ENCODE measurements at regions not wholly inside any gene's neighbourhood (a gene's known extent, or its start where the extent isn't known, plus 50 kb on each side); places are given as distances from the start of the nearest gene placed in this dataset.

DNA sequence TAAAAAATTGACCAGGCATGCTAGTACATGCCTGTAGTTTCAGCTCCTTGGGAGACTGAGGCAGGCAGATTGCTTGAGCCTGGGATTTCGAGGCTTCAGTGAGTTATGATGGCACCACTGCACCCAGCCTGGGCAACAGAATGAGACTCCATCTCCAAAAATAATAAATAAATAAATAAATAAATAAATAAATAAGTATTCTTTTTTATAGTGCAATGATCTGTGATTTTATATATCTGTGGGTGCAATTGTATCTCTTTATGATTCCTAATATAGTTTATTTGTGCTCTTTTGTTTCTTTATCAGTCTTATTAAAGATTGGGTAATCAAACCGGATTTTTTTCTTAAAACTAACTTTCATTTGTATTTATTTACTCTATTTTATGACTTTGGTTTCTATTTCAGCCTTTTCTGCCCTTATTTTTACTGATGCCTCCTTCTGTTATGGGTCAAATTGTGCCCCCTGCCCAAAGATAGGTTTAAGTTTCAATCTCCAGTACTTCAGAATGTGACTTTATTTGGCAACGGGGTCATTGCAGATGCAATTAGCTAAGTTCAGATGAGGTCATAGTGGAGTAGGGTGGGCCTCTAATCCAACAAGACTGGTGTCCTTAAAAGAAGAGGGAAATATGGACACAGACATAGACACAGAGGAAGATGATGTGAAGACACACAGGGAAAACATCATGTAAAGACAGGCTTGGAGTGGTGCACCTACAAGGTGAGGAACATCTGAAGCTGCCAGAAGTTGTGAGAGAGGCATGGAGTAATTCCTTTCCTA, 74.9 kb upstream of the CDC42BPA start:
- DNase-seq (ENCODE audit: low read depth), result no peak
- H3K4me3 ChIP-seq (ENCODE audit: control insufficient read depth, low read depth, low read length), result no peak overlapping the region
- TF ChIP-seq, protein P1, sequence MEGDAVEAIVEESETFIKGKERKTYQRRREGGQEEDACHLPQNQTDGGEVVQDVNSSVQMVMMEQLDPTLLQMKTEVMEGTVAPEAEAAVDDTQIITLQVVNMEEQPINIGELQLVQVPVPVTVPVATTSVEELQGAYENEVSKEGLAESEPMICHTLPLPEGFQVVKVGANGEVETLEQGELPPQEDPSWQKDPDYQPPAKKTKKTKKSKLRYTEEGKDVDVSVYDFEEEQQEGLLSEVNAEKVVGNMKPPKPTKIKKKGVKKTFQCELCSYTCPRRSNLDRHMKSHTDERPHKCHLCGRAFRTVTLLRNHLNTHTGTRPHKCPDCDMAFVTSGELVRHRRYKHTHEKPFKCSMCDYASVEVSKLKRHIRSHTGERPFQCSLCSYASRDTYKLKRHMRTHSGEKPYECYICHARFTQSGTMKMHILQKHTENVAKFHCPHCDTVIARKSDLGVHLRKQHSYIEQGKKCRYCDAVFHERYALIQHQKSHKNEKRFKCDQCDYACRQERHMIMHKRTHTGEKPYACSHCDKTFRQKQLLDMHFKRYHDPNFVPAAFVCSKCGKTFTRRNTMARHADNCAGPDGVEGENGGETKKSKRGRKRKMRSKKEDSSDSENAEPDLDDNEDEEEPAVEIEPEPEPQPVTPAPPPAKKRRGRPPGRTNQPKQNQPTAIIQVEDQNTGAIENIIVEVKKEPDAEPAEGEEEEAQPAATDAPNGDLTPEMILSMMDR (conservative IDR thresholded peaks at IDR 0.05; ENCODE audit: control insufficient read depth, insufficient read depth, low read depth, low read length), result no peak

DNA sequence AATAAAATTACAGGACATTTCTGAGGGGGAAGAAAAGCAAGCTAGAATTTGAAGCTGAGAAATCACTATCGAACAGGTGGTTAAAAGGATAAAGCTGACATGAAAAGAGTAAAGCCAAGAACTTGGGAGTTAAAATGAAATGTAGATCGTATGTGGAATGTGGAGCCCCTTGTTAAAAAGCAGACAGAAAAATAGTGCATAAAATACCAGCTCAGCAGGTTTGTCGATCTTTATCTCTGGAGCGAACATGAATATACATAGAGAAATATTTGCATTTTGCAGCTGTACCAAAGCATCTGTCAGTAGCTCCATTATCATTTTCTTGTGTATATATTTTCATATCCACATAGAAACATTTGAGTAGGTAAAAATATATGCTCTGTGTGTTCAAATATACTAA, 73.6 kb upstream of the CDC42BPA start:
- no peak overlapping the region for H3K4me3 ChIP-seq (ENCODE audit: control insufficient read depth, low read depth, low read length)
- TF ChIP-seq, protein P1 (conservative IDR thresholded peaks at IDR 0.05; ENCODE audit: control insufficient read depth, insufficient read depth, low read depth, low read length), result no peak
- no peak for DNase-seq (ENCODE audit: low read depth)

DNA sequence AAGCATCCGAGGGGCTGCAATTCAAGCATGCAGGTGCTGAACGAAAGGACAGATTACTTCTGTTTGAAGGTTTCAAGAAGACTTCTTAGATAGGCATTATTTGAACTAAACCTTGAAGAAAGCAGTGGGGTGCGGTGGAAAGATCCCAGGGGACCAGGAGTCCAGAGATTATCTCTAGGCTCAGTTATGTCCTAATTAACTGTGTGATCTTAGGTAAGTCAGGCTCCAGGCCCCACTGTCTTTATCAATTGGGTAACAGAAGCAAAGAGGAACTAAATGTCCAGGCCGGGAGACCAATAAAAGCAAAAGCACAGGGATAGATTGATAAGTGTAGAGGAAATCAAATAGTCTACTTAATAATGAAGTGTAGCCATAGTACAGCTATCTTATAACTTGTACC, 72.9 kb upstream of the CDC42BPA start:
- TF ChIP-seq, protein P1 (conservative IDR thresholded peaks at IDR 0.05; ENCODE audit: control insufficient read depth, insufficient read depth, low read depth, low read length), result no peak
- DNase-seq (ENCODE audit: low read depth), result no peak
- no peak overlapping the region for H3K4me3 ChIP-seq (ENCODE audit: control insufficient read depth, low read depth, low read length)

DNA sequence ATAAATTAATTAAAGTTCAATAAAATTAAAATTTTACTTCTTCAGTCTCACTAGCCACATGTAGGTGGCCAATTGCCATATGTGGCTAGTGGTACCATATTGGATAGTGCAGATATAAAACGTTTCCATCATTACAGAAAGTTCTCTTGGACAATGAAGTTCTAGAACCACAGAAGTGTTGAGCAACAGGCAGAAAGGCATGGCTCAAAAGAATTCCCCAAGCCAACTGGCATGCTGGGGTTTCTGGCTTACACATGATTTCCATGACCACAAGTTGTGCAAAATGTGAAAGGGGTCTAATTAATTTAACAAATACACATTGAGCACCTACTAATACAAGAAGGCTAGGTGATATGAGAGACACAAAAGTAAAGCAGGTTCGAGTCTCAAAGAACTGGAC, 72.2 kb upstream of the CDC42BPA start:
- no peak for DNase-seq (ENCODE audit: low read depth)
- no peak overlapping the region for H3K4me3 ChIP-seq (ENCODE audit: control insufficient read depth, low read depth, low read length)
- TF ChIP-seq, protein P1 (conservative IDR thresholded peaks at IDR 0.05; ENCODE audit: control insufficient read depth, insufficient read depth, low read depth, low read length), result no peak

DNA sequence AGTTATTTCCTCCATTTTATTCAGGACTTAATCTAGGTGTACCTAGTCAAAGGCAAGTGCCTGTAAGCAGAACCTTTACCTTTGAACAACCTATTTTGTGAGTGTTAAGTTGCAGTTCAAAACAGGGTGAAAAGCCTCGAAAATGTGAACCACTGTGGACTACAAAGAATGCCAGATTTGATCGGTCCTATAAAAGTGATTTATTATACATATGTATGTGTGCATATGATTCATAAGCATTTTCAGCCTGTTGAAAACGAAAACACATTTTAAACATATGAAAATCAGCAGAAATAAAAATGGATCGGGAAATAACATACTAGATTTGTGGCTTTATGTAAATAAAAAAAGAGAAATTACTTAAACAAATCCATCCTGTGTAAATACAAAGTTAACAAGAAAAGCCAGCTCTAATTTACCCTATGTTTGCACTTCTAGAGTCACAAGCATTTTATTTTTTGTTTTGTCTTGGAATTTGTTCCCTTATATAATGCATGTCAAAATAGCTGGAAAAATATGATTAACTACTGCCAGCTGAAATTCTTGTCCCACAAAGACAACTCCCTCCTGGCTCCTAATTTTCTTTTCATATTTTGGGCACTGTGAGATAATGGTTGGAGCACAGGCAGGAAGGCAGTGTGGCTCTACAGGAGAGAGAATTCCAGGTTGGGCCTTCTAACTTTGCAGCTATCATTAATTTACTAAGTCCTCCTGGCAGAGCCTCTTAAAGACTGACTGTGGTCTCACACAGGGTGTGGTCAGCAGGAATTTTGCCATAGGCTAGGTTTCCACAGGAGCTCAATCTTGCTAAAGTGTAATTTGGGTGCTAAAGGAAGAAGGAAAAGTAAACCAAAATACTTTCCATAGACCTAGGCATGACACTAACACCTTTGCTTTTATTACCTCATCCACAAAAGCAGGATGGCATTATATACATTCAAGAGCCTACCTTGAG, 70.2 kb upstream of the CDC42BPA start:
- TF ChIP-seq, protein P1 (conservative IDR thresholded peaks at IDR 0.05; ENCODE audit: control insufficient read depth, insufficient read depth, low read depth, low read length), result no peak
- no peak for DNase-seq (ENCODE audit: low read depth)
- no peak overlapping the region for H3K4me3 ChIP-seq (ENCODE audit: control insufficient read depth, low read depth, low read length)

DNA sequence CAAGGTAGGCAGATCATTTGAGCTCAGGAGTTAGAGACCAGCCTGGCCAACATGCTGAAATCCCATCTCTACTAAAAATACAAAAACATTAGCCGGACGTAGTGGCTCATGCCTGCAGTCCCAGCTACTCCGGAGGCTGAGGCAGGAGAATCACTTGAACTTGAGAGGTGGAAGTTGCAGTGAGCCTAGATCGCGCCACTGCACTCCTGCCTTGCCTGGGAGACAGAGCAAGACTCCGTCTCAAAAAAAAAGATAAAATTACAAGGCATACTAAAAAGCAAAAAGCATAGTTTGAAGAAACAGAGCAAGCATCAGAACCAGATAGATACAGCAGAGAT, 61.2 kb upstream of the CDC42BPA start:
- DNase-seq (ENCODE audit: low read depth), result no peak
- TF ChIP-seq, protein P1 (conservative IDR thresholded peaks at IDR 0.05; ENCODE audit: control insufficient read depth, insufficient read depth, low read depth, low read length), result no peak
- H3K4me3 ChIP-seq (ENCODE audit: control insufficient read depth, low read depth, low read length), result no peak overlapping the region

Measured in fibroblast of mammary gland (primary cell).